KG1 (cell line): ENCODE measurements at regions not wholly inside any gene's neighbourhood (a gene's known extent, or its start where the extent isn't known, plus 50 kb on each side); places are given as distances from the start of the nearest gene placed in this dataset.
A peak's percentile ranks its signal among the peaks of the same experiment; 100 is the strongest.

Source experiments
- DNase-seq: peaks from one replicate; lab custom pipeline; 2025; lab: John Stamatoyannopoulos, UW

DNA sequence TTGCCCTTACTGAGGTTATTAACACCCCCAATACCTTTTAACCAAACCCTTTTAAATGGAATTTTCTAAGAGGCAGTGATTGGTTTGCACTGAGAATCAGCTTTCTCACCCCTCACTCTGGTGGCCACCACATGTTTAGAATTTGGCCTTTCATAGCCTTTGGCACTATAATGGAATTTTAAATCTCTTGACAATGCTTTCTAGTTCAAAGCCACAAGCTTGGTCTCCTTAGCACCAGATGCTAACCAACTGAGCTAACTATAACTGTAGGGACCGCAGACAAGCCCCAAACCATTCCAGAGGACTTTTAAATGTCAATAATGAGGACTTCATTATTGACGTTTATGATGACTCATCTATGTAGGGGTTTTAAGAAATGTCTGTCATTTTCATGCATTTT, 238.7 kb upstream of the SNX7 start:
- DNase-seq = no peak

DNA sequence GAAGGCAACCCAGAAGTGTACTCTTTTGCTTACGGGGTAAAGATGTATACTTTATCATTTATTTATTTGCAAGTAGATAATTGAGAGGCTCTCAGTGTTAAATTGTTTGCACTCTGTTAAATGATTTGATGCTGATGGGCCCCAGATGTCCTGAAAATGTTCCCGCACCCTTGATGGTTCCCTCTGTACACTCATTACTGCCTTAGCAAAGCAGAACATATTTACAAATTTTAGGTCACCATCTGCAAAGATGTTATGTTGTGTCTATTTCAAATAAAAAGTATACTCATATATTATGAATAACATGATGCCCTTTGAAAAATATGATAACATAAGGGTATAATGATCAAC, 240.5 kb upstream of the SNX7 start:
- DNase-seq = no peak

DNA sequence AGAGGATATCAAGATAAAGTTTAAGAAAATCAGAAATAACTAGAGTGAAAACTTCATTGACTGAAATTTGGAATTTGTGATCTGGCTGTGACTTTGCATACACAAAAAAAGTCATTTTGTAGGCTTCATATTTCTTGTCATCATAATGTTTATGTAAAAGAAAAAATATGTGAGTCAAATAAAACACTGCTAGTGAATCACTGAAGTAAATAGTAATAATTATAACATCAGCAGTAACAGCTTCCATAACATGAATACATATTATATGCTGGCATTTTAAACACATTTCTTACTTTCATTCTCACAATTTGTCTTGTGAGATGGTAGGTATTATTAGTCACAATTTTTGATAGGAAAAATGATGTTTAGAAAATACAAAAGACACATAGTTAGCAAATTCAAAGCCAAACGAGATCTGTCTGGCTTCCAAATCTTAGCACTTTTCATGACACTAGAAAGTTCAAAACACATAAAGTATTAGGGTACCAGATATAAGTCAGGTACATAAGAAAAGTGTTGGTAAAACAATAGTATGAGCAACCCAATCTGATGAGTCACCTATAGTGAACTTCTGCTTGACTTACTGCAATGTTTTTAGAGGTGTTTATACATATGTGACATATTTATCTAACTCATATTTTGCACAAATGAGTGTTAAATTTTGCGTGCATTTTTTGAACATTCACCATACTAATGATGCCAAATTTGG, 241.0 kb upstream of the SNX7 start:
- no peak for DNase-seq

DNA sequence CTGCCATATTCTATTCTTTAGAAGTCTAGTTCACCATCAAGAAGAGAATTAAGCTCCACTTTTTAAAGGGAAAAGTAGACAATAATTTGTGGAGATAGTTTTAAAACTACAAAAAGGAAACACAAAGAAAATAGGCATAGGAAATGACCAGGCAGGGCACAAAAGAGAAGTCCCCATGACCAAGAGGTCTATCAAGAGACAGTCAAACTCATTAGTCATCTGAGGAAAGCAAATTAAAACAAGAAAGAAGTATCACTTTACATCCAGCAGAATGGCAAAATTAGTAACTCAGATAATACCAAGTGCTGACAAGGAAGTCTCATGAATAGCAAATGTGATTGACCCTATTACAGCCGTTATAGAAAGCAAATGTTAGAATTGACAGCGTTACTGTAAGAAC, 243.7 kb upstream of the SNX7 start:
- no peak for DNase-seq

DNA sequence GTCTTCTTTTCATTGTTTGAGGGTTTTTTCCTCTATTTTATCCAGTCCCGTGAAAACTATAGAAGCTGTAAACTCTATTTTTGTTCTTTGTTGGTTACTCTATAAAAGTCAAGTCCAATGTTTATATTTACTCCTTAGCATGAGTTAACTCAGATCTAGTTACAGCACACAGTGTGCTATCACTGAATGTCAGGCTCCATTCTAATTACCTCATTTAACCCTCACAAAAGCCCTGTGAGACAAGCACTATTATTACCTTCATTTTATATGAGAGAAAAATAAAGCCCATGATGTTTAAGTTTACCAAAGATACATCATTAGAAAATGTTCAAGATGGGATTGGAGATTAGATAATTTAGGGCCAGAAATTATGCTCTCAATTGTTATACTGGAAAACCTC, 251.4 kb upstream of the SNX7 start:
- DNase-seq = no peak

DNA sequence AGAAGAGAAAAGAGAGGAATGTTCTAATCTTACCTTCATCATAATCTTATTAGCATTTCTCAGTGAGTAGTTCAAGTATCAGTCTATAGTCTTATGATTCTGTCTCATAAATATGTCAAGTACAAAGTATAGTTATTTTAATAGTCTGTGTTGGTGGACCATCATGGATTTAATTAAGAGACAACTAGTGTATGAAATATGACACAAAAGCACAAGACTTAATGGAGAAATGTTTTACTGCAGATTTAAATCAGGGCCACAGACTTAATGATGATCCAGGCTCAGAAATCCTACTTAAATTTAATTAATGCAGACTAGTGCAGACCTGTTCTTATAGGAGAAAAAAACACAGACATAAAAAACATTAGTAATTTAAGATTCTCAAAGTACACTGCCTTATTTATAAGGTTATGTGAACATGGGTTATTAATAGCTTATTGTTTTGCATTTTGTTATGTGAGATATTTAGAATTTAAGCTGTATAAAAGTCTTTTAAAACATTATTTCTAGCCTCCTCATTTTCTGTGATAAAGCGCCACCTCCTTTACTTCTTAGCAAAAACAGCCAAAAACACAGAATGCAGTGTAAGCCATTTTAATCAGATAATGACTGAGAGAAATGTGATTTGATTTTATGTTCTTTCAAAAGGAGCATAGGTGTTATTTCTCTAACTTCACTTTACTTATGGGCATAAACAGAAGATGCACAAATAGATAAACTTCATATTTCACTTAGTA, 255.0 kb upstream of the SNX7 start:
- DNase-seq = no peak

DNA sequence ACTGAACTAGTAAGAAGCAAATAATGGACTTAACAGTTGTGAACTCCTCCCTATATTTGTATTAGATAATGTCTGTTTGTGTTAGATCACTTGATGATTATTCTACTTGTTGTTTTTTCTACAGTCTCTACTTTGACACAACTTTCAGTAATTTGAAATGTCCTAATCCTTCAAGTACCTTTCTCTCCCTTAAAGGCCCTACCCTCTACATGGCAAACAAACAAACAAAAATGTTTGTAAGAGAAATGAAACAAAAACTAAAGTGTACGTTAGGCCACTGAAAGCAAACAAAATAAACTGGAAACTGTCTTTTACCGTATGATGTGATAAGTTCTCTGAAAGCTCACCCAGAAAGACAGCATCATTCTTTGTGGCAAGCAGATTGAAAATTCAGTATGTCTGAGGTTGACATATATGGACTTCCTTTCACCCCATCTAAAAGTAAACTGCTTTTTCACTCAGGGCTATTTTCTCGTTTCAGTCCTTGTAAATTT, 255.9 kb upstream of the SNX7 start:
- DNase-seq = no peak

DNA sequence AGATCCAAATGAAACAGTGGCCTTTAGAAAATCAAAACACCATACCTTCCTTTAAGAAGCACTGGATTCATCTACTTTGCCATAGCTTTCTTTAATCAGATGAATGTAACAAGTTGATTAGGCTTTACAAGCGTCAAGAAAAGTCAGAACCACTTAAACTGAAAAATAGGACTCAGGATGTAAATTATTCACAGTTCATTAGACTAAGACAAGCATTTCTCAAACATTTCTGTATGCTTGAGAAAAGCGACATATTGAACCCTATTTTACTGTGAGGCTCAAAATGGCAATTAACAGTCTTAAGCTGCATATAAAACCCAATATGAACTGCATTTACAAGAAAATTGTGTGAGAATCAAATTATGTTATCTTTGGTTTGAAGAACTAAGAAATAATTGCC, 256.7 kb upstream of the SNX7 start:
- no peak for DNase-seq

DNA sequence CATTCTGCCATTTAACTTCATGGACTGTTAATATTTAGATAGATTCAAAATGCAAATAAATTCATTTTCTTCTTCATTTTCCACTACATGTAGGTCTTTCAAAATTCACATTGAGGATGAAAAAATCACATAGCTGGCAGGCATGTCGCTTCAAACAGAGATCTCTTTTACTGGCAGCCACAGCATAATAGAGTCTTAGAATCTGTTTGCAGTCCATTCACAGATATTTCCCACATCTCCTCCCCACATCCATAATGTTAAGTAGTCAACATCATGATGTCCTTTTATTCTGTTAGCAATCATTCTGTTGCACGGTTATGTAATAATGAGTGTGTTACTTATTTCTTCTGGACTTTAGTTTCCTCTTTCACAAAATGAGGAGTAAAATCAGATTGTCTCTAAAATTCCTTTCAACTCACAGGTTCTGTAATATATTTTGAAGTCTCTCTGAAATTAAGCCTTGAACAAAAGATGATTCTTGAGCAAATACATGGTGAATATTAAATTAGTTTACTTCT, 257.5 kb upstream of the SNX7 start:
- no peak for DNase-seq

DNA sequence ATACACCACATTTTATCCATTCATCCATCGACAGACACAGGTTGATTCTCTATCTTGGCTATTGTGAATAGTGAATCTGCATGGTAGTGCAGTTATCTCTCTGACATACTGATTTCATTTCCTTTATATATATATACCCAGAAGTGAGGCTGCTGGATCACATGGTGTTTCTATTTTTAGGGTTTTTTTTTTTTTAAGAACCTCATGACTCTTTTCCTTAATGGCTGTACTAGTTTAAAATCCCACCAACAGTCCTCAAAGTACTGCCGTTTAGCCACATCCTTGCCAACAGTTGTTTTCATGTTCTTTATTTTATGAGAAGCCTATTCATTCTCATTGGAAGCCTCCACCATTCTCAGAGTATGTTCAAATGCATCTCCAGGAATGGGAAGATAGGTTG, 258.7 kb upstream of the SNX7 start:
- DNase-seq = no peak

DNA sequence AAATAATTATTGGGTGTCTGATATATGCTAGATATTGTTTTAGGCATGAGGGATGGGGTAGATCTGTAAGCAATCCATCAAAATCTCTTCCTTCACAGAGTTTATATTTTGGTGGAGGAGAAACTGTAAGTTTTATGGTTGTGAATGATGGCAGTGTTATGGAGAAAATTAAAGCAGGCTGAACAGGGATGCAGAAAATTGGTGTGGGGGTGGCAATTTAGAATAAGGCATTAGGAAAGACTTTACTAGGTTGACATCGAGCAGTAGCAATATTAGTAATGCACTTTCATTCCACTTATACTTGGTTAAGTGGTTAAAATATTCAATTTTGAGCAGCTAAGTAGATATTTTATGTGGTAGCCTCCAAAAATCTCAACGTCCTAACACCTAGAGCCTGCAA, 261.1 kb upstream of the SNX7 start:
- no peak for DNase-seq

DNA sequence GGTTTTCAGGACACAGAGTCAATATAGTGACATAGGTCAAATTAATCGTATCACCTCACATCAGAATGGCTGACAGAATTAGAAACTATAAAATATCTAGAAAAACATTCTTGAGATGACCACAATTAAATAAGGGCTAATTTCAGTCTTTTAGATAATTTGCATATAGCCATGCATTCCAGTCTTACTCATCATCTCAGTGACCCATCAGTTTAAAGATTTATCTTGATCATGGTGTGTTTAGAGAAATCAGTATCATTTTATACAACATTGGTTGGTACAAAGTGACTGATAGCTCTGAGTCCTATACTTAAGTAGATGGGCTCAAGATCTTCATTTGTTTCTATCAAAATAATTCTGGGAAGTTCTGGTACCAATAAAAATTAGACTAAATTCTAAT, 262.3 kb upstream of the SNX7 start:
- no peak for DNase-seq

DNA sequence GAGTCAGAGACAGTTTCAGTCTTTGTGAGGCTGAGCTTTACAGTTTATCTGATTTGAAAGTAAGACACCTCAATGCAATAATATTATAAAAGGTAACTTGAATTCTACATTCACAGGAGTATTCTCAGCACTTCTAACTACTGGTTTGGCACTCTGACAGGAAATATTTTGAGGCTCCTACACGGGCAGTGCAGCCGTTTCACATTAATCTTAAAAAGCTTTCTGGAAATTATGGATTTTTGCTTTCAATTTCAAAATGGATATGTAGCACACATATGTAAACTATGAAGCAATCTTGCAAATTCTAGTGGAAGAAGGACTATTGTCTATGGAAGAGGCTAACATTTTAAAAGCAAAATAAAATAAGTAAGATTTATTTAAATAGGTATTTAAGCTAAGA, 262.9 kb upstream of the SNX7 start:
- DNase-seq = no peak

DNA sequence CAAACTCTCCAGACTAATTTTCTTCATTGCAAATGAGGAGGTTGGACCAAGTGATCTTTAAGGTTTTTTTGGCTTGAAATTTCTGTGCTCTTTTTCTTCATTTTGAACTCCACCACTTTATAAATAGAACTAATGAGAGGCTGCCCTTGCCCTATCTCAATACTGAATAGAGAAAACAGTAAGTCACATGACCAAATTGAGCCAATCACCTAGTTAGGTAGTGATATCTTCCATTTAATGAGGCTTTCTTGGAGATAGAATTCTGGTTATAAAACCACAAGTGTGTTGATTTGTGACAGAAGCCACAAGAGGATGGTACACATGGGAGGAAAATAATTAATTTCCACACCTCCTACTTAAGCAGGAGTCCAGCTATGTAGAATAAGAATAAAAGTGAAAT, 263.4 kb upstream of the SNX7 start:
- no peak for DNase-seq

DNA sequence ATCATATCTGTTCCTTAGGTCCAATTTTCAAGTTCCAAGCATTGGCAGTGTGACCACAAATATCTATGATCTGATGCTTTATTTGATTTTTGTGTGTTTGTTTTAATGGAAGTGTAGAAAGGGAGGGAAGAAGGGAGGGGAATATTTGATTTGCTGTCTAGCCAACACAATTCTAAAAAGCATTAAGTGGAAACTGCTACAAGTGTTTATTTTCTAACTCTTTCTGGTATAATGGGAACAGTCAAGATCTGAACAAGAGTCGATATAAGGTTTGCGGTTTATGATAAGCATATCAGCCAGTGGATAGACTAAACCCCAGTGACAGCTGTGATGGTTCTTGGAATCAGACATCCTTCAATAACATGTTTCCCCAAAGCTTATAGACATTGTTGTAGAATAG, 267.8 kb upstream of the SNX7 start:
- DNase-seq = no peak

DNA sequence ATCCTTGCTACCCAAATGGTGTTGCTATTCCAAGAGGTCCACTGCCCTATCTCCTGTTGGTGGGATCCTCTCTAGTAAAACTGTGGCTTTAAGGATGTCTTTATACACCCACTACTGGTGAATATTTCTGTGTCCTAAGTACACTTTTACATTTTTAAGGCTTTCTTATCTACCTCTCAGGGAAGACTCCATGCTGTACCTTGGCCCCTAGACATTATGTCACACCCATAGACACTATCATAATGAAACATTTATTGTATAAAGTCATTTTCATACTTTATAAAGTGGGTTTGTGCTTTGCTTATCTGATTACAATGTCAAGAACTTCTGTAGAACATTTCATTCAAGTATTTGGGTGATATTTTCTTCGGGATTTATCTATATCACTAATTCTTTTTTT, 270.3 kb upstream of the SNX7 start:
- no peak for DNase-seq

DNA sequence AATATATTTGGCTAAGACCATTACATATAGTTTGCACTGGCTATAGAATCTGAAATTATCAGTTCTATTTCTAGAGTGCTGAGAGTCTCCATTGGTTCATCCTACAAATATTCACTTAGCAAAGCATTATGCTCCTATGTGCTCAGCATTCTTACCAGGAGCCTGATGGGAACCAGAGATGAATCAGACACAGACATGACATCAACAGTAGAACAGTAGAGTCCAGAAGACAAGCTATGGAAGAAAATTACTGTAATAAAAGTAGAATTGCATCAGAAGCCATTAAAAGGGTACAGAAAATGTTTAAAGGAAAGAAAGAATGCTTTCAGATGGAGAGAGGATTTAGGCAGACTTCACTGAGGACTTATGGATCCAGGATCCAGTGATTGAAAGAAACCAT, 271.7 kb upstream of the SNX7 start:
- no peak for DNase-seq

DNA sequence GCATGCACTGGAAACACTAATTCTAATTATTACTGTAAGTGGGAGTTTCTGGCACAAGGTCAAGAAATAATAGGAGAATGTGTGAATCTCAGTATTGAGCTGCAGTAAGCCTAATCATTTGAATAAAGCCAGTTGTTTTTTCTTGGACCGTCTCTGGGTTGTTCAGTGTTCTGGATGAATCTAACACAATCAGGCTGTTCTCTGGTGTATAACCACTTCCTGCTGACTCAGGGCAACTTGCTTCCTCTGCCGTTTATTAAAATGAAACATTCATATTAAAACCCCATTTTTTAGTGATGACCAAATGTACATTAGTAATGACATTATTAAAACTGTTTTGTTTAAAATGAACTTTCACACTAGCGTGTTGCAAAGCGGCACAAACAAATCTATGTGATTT, 273.1 kb upstream of the SNX7 start:
- peak; percentile 14 for DNase-seq

DNA sequence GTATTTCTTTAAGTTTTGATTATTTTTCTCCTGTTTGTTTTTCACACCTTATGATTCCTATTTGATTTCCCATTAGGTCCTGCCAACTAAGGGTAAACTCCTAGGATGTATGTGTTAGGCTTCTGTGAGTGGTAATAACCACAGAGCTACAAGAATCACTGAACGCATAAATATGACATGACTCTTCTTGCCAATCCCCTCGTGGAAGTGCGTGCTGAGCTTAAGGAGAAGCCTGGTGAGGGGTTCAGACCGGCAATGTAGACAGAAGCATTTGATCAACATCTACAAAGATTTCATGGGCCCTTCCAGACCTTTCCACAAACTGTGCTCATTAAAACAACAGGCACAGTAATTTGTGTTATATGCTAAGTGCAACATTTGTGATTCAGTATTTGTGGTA, 273.8 kb upstream of the SNX7 start:
- no peak for DNase-seq

DNA sequence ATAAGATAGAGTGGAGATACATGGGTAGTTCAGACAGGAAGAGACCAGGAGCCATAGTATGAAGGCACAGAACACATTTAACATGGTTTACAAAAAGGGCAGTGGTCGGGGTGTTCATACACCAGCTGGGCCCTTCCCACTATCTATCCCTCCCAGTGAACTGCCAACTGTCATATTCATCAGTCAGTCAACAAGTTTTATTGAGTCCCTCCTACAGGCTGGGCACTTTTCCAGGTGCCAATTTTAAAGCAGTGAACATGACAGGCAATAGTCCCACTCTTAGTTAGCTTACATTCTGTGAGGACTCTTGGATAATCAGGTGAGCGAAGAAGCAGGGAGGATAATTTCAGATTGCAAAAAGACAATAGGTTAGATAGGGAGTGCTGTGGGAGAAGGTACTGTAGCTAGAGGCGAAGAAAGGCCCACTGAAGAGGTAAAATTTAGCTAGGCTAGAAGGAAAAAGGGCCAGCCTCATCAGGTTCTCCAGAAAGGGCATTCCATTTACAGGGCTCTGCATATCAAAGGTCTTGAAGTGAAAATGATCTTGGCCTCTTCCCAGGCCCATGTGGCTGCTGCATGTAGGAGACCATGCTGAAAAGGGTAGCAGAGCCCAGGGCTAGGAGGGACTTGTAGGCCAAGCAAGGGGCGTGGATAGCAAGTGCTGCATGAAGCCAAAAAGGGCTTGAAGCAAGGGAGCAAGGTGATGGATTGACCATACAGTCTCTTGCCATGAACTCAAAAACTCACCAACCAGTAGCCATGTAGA, 274.7 kb upstream of the SNX7 start:
- no peak for DNase-seq

DNA sequence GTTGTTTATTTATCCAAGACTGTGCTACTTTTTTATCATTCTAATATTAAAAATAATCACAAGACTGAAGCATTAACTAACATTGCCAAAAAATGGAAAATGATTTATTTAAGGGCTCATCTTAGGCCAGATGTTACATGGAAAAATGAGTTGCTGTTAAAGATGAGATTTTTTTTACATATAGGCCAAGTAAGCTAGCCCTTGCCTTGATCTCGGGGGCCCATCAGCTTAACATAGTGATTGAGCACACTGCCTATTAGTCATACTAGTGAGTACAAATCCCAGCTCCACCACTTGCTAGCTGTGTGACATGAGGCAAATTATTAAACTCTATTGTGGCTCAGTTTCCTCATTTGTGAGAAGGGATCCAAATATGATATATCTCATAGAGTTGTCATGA, 275.9 kb upstream of the SNX7 start:
- no peak for DNase-seq

DNA sequence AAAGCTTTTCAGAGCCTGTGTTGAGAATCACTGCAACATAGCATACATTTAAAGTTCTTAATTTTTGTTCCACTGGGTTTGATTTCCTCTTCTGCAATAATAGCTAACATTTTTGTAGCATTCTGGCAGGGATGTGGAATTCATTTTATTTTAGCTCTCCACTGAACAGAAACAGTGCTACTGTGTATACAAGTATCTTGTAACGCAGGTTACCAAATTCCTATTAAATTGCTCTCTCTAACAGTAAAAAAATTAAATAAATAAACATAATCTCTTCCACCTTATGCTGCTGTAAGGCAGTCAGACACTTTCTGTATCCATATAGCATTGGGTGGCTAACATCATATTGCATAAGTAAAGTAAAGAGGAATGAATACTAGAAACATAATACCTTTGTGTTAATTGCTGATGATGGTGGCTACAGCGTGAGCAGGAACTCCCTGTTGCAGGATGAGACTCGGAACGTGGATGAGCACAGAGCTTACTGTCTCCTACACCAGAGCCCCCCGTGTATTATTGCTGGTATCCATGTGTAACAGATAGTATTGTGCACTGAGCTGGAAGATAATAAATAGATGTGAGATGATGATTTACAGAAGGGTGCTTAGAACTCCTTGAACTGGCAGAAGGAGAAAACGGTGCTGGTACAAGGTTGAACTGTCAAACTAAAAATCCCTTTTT, 276.9 kb upstream of the SNX7 start:
- no peak for DNase-seq
